ENCODE measurements at regions not wholly inside any gene's neighbourhood (a gene's known extent, or its start where the extent isn't known, plus 50 kb on each side); places are given as distances from the start of the nearest gene placed in this dataset.

DNA sequence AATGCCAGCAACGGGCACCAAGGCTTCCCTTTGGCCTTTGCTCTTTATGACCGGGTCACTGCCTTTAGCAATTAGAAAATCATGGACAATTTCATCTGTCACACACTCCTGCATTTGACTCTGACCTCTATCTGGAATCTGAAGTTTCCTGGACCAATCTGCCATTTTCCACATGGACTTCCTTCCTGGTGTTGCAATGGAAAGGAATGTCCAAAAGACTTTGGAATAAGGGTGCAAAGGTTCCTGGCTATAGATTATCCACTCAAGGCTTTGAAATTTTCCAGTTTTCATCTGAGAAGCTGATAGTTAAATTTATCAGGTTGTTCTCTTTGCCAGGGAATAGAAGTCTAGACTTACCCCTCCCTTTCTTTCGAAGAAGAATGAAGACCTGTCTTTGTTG lies 523.1 kb upstream of the ZNF462 start (continued):
- TF ChIP-seq, protein P1, sequence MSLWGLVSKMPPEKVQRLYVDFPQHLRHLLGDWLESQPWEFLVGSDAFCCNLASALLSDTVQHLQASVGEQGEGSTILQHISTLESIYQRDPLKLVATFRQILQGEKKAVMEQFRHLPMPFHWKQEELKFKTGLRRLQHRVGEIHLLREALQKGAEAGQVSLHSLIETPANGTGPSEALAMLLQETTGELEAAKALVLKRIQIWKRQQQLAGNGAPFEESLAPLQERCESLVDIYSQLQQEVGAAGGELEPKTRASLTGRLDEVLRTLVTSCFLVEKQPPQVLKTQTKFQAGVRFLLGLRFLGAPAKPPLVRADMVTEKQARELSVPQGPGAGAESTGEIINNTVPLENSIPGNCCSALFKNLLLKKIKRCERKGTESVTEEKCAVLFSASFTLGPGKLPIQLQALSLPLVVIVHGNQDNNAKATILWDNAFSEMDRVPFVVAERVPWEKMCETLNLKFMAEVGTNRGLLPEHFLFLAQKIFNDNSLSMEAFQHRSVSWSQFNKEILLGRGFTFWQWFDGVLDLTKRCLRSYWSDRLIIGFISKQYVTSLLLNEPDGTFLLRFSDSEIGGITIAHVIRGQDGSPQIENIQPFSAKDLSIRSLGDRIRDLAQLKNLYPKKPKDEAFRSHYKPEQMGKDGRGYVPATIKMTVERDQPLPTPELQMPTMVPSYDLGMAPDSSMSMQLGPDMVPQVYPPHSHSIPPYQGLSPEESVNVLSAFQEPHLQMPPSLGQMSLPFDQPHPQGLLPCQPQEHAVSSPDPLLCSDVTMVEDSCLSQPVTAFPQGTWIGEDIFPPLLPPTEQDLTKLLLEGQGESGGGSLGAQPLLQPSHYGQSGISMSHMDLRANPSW (CRISPR knock-in tag; conservative IDR thresholded peaks at IDR 0.05; ENCODE audit: low read depth) = no peak
- TF ChIP-seq CREM (CRISPR knock-in tag; IDR thresholded peaks at IDR 0.05) = no peak
- no peak for TF ChIP-seq MXD4 (CRISPR knock-in tag; IDR thresholded peaks at IDR 0.05; ENCODE audit: borderline replicate concordance)
- no peak for TF ChIP-seq NFE2L1 (CRISPR knock-in tag; IDR thresholded peaks at IDR 0.05)
- TF ChIP-seq ZNF671 (CRISPR knock-in tag; IDR thresholded peaks at IDR 0.05) = no peak

DNA sequence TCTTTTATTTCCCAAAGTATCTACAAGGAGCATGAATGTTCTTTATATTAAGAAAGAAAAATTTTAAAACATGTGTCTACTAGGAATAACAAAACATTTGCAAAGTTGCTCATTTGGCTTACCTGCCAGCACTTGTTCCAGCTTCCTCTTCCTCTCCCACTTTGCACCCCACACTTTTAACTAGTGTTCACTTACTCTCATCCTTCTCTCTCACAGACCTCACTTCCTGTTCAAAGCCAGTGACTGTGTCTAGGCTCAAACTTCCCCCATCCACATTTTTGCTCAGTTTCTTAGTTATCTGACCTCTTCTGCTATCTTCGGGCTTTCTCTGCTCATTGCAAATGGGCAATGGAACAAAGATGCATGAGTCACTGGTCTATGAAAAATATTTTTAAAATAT lies 512.2 kb upstream of the ZNF462 start:
- Mint-ChIP-seq H3K27ac (no peak overlapping the region), H3K9me3 (no peaks in the 10 kb centered on the region), H3K4me1 (no peaks in the 10 kb centered on the region), H3K4me3 (no peak overlapping the region), H3K36me3 (no peaks in the 10 kb centered on the region), H3K27me3 (ENCODE audit: low read depth) (no peaks in the 10 kb centered on the region)
- ATAC-seq (no peak), DNase-seq (ENCODE audit: low spot score) (no peak)
- ChIA-PET CTCF (no interaction called here), POLR2A (no interaction called here)
- TF ChIP-seq, protein P2, sequence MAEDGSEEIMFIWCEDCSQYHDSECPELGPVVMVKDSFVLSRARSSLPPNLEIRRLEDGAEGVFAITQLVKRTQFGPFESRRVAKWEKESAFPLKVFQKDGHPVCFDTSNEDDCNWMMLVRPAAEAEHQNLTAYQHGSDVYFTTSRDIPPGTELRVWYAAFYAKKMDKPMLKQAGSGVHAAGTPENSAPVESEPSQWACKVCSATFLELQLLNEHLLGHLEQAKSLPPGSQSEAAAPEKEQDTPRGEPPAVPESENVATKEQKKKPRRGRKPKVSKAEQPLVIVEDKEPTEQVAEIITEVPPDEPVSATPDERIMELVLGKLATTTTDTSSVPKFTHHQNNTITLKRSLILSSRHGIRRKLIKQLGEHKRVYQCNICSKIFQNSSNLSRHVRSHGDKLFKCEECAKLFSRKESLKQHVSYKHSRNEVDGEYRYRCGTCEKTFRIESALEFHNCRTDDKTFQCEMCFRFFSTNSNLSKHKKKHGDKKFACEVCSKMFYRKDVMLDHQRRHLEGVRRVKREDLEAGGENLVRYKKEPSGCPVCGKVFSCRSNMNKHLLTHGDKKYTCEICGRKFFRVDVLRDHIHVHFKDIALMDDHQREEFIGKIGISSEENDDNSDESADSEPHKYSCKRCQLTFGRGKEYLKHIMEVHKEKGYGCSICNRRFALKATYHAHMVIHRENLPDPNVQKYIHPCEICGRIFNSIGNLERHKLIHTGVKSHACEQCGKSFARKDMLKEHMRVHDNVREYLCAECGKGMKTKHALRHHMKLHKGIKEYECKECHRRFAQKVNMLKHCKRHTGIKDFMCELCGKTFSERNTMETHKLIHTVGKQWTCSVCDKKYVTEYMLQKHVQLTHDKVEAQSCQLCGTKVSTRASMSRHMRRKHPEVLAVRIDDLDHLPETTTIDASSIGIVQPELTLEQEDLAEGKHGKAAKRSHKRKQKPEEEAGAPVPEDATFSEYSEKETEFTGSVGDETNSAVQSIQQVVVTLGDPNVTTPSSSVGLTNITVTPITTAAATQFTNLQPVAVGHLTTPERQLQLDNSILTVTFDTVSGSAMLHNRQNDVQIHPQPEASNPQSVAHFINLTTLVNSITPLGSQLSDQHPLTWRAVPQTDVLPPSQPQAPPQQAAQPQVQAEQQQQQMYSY (CRISPR knock-in tag; IDR thresholded peaks at IDR 0.05) = no peak

DNA sequence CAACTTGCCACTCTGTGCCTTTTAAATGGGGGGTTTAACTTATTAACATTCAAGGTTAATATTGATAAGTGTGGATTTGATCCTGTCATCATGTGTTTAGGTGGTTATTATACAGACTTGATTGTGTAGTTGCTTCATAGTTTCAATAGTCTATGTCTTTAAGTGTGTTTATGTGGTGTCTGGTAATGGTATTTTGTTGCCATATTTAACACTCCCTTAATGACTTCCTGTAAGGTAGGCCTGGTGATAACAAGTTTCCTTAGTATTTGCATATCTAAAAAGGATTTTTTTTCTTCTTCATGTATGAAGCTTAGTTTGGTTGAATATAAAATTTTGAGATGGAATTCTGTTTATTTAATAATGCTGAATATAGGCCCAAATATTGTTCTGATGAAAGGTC lies 506.0 kb upstream of the ZNF462 start:
- Mint-ChIP-seq H3K4me3 (no peak overlapping the region), H3K36me3 (no peaks in the 10 kb centered on the region; the same call in 1 of the 2 replicates), H3K9me3 (peaks cover 19% of the 10 kb centered on the region), H3K27me3 (ENCODE audit: low read depth) (no peaks in the 10 kb centered on the region), H3K27ac (no peak overlapping the region), H3K4me1 (no peaks in the 10 kb centered on the region)
- ATAC-seq (no peak), DNase-seq (ENCODE audit: low spot score) (no peak)
- TF ChIP-seq RORB (CRISPR knock-in tag; IDR thresholded peaks at IDR 0.05) = no peak
- TF ChIP-seq, protein P3, sequence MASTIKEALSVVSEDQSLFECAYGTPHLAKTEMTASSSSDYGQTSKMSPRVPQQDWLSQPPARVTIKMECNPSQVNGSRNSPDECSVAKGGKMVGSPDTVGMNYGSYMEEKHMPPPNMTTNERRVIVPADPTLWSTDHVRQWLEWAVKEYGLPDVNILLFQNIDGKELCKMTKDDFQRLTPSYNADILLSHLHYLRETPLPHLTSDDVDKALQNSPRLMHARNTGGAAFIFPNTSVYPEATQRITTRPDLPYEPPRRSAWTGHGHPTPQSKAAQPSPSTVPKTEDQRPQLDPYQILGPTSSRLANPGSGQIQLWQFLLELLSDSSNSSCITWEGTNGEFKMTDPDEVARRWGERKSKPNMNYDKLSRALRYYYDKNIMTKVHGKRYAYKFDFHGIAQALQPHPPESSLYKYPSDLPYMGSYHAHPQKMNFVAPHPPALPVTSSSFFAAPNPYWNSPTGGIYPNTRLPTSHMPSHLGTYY (CRISPR knock-in tag; IDR thresholded peaks at IDR 0.05) = no peak
- TF ChIP-seq, protein P4, sequence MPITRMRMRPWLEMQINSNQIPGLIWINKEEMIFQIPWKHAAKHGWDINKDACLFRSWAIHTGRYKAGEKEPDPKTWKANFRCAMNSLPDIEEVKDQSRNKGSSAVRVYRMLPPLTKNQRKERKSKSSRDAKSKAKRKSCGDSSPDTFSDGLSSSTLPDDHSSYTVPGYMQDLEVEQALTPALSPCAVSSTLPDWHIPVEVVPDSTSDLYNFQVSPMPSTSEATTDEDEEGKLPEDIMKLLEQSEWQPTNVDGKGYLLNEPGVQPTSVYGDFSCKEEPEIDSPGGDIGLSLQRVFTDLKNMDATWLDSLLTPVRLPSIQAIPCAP (CRISPR knock-in tag; IDR thresholded peaks at IDR 0.05) = no peak
- TF ChIP-seq, protein P5, sequence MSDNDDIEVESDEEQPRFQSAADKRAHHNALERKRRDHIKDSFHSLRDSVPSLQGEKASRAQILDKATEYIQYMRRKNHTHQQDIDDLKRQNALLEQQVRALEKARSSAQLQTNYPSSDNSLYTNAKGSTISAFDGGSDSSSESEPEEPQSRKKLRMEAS (CRISPR knock-in tag; IDR thresholded peaks at IDR 0.05) = no peak
- TF ChIP-seq, protein P6, sequence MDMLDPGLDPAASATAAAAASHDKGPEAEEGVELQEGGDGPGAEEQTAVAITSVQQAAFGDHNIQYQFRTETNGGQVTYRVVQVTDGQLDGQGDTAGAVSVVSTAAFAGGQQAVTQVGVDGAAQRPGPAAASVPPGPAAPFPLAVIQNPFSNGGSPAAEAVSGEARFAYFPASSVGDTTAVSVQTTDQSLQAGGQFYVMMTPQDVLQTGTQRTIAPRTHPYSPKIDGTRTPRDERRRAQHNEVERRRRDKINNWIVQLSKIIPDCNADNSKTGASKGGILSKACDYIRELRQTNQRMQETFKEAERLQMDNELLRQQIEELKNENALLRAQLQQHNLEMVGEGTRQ (CRISPR knock-in tag; IDR thresholded peaks at IDR 0.05) = no peak
- TF ChIP-seq, protein P7, sequence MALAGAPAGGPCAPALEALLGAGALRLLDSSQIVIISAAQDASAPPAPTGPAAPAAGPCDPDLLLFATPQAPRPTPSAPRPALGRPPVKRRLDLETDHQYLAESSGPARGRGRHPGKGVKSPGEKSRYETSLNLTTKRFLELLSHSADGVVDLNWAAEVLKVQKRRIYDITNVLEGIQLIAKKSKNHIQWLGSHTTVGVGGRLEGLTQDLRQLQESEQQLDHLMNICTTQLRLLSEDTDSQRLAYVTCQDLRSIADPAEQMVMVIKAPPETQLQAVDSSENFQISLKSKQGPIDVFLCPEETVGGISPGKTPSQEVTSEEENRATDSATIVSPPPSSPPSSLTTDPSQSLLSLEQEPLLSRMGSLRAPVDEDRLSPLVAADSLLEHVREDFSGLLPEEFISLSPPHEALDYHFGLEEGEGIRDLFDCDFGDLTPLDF (CRISPR knock-in tag; IDR thresholded peaks at IDR 0.05) = no peak
- TF ChIP-seq, protein P8, sequence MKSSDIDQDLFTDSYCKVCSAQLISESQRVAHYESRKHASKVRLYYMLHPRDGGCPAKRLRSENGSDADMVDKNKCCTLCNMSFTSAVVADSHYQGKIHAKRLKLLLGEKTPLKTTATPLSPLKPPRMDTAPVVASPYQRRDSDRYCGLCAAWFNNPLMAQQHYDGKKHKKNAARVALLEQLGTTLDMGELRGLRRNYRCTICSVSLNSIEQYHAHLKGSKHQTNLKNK (CRISPR knock-in tag; IDR thresholded peaks at IDR 0.05) = no peak
- ChIA-PET CTCF (no interaction called here), POLR2A (no interaction called here)

All from WTC11 (cell line).